Osteocyte (in vitro differentiated cells): ENCODE measurements at regions not wholly inside any gene's neighbourhood (a gene's known extent, or its start where the extent isn't known, plus 50 kb on each side); places are given as distances from the start of the nearest gene placed in this dataset.

Source experiments
- DNase-seq: peaks from one replicate; pipeline ENCODE4 v3.0.0; 2021; ENCODE audit warnings: mixed read lengths; ENCODE audit not compliant: unreplicated experiment; ENCODE audit errors: extremely low spot score
- H3K27ac Mint-ChIP-seq: one replicate; pipeline ENCODE4 v1.8.0; 2021; ENCODE audit warnings: mild to moderate bottlenecking, mixed read lengths; ENCODE audit not compliant: unreplicated experiment
- H3K27me3 Mint-ChIP-seq: one replicate; pipeline ENCODE4 v1.8.0; 2021; ENCODE audit warnings: mixed read lengths; ENCODE audit not compliant: unreplicated experiment
- H3K36me3 Mint-ChIP-seq: one replicate; pipeline ENCODE4 v1.8.0; 2021; ENCODE audit warnings: mixed read lengths; ENCODE audit not compliant: unreplicated experiment
- H3K4me1 Mint-ChIP-seq: one replicate; pipeline ENCODE4 v1.8.0; 2021; ENCODE audit warnings: mixed read lengths; ENCODE audit not compliant: unreplicated experiment
- H3K4me3 Mint-ChIP-seq: one replicate; pipeline ENCODE4 v1.8.0; 2021; ENCODE audit warnings: mild to moderate bottlenecking, moderate library complexity, mixed read lengths; ENCODE audit not compliant: unreplicated experiment
- H3K9me3 Mint-ChIP-seq: one replicate; pipeline ENCODE4 v1.8.0; 2021; ENCODE audit warnings: mixed read lengths; ENCODE audit not compliant: unreplicated experiment
- TF ChIP-seq, protein P1 (sequence below): fragments of 200-600 bp; sonication (generic); IDR thresholded peaks from 2 replicates; pipeline ENCODE4 v1.5.0; 2021; ENCODE audit warnings: antibody characterized with exemption, mild to moderate bottlenecking, moderate library complexity

GRCh38 chr4:22047793-22048192 lies 99.2 kb upstream of the KCNIP4 start:
- Mint-ChIP-seq H3K27me3 (peaks cover 5% of the 10 kb centered on the region), H3K4me3 (no peak overlapping the region), H3K27ac (no peak overlapping the region), H3K36me3 (no peaks in the 10 kb centered on the region), H3K4me1 (no peaks in the 10 kb centered on the region), H3K9me3 (peaks cover 6% of the 10 kb centered on the region)
- TF ChIP-seq, protein P1, sequence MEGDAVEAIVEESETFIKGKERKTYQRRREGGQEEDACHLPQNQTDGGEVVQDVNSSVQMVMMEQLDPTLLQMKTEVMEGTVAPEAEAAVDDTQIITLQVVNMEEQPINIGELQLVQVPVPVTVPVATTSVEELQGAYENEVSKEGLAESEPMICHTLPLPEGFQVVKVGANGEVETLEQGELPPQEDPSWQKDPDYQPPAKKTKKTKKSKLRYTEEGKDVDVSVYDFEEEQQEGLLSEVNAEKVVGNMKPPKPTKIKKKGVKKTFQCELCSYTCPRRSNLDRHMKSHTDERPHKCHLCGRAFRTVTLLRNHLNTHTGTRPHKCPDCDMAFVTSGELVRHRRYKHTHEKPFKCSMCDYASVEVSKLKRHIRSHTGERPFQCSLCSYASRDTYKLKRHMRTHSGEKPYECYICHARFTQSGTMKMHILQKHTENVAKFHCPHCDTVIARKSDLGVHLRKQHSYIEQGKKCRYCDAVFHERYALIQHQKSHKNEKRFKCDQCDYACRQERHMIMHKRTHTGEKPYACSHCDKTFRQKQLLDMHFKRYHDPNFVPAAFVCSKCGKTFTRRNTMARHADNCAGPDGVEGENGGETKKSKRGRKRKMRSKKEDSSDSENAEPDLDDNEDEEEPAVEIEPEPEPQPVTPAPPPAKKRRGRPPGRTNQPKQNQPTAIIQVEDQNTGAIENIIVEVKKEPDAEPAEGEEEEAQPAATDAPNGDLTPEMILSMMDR = no peak
- DNase-seq = no peak

GRCh38 chr4:22045051-22045630 lies 96.6 kb upstream of the KCNIP4 start:
- Mint-ChIP-seq H3K27me3 (no peaks in the 10 kb centered on the region), H3K36me3 (no peaks in the 10 kb centered on the region), H3K4me1 (no peaks in the 10 kb centered on the region), H3K27ac (no peak overlapping the region), H3K9me3 (peaks cover 6% of the 10 kb centered on the region), H3K4me3 (no peak overlapping the region)
- no peak for DNase-seq
- TF ChIP-seq, protein P1 = no peak

DNA sequence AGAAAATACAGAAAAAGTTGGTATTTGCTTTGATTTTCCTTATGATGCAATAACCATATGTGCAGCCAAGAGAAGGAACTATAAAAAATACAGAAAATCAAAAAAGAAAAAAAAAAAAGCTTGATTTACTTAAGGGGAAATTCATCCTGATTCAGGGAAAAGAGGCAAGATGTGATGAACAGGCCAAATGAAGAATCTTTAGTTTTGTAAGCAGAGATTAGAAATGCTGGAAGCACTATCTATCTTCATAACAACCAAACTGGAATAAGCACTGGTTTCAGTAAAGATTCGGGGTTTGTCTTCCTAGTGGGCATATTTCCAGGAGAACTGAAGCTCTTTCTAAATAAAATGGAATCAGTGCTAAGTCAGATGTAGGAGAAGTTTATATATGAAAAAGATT lies 82.9 kb upstream of the KCNIP4 start:
- Mint-ChIP-seq H3K4me1 (no peaks in the 10 kb centered on the region), H3K27ac (no peak overlapping the region), H3K9me3 (peaks cover 1% of the 10 kb centered on the region), H3K27me3 (peaks cover 10% of the 10 kb centered on the region), H3K4me3 (no peak overlapping the region), H3K36me3 (no peaks in the 10 kb centered on the region)
- TF ChIP-seq, protein P1 = no peak
- no peak for DNase-seq

DNA sequence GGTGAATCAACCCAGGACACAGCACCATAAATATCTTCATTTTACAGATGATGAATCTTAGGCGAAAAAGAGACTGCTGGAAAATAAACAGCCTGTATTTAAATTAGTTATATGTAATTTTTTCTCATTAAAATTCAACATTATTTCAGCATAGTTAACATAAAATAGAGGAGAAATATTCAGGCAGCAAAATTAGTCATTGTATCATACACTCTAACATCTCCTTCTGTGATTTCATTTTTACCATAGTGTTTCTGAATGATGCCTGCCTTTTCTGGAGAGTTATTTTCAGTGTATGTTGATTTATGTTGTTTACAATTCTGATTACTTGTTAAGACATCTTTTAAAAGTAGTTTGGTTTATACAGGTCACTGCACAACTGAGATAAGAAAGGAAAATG lies 82.3 kb upstream of the KCNIP4 start:
- TF ChIP-seq, protein P1 = no peak
- Mint-ChIP-seq H3K4me3 (no peak overlapping the region), H3K27ac (no peak overlapping the region), H3K4me1 (no peaks in the 10 kb centered on the region), H3K36me3 (no peaks in the 10 kb centered on the region), H3K9me3 (peaks cover 5% of the 10 kb centered on the region), H3K27me3 (peaks cover 10% of the 10 kb centered on the region)
- no peak for DNase-seq

GRCh38 chr4:22030307-22030706 lies 81.7 kb upstream of the KCNIP4 start:
- DNase-seq = no peak
- Mint-ChIP-seq H3K27ac (no peak overlapping the region), H3K9me3 (peaks cover 5% of the 10 kb centered on the region), H3K27me3 (peaks cover 11% of the 10 kb centered on the region), H3K4me1 (no peaks in the 10 kb centered on the region), H3K4me3 (no peak overlapping the region), H3K36me3 (no peaks in the 10 kb centered on the region)
- TF ChIP-seq, protein P1 = no peak
